ENCODE measurements at regions not wholly inside any gene's neighbourhood (a gene's known extent, or its start where the extent isn't known, plus 50 kb on each side); places are given as distances from the start of the nearest gene placed in this dataset.

DNA sequence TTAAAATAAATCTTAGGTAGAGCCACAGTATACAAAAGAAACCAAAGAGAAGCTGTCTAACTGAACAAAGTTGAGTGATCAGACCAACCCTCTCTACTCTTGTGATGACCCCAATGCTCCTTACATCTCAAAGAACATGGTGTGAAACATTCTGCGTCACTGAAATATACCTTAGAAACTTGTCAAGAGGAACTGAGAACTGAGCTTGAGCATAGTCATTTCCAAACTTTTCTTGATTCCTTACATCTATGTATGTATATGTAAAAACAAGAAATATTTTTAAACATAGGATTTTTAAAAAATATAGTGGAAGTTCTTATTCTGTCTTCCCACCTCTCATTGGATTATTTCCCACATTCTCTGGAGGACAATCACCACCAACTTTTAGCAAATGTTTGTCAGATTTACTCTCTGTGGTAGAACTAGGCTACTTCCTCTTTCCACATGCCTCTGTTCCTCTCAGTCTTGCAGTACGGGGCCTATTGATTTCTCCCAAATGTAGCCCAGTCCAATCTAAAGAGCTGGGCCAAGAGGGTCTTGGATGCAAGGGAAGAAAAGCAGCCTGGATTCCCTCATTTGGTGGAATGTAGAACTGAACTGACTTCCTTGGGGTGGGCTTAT lies 98.2 kb upstream of the HHIP start:
- H3K27ac ChIP-seq (ENCODE audit: extremely low read depth, low read depth, low read length): no peak overlapping the region
- no peak for ATAC-seq
- no peak overlapping the region for H3K9ac ChIP-seq (ENCODE audit: insufficient read depth in 1 of 2, low read depth in 2 of 2, low read length in 2 of 2)
- no peak for TF ChIP-seq CBX5 (IDR thresholded peaks at IDR 0.05; ENCODE audit: borderline replicate concordance, low read depth)
- TF ChIP-seq MED1 (CRISPR knock-in tag; IDR thresholded peaks at IDR 0.05; ENCODE audit: borderline replicate concordance): no peak
- no peak for TF ChIP-seq NR2C2 (CRISPR knock-in tag; IDR thresholded peaks at IDR 0.05)
- TF ChIP-seq NR2C2 (tag; IDR thresholded peaks at IDR 0.05): no peak
- no peak for TF ChIP-seq ERF (CRISPR knock-in tag; IDR thresholded peaks at IDR 0.05)
- H3K79me2 ChIP-seq (ENCODE audit: control insufficient read depth, insufficient read depth, low read length): no peaks in the 10 kb centered on the region
- no peaks in the 10 kb centered on the region; the same call in 1 of the 2 replicates for H4K20me1 ChIP-seq (replicated peaks; ENCODE audit: control insufficient read depth, insufficient read depth, low read length)
- CTCF ChIA-PET (ENCODE audit: low intra/inter-chr PET ratio): no interaction called here
- H3K36me3 ChIP-seq (ENCODE audit: control insufficient read depth, insufficient read depth, low read length): no peaks in the 10 kb centered on the region
- intact Hi-C loops (cut with micrococcal nuclease) (no loop called here), in situ Hi-C loops (cut with MboI) (no loop called here)
- H3K4me1 ChIP-seq (replicated peaks in 1 of 2; ENCODE audit: control insufficient read depth in 2 of 2, insufficient read depth in 2 of 2, low read length in 2 of 2): no peaks in the 10 kb centered on the region
- POLR2A ChIA-PET: no interaction called here
- BruUV-seq (replicated peaks): no TSS peak
- H3K4me2 ChIP-seq (ENCODE audit: insufficient read depth, low read length): no peak overlapping the region
- DNase-seq (ENCODE audit: extremely low read depth in 1 of 4, low spot score in 3 of 4): no peak
- FAIRE-seq: no peak
- H3K9me1 ChIP-seq (ENCODE audit: control insufficient read depth, insufficient read depth, low read length): no peaks in the 10 kb centered on the region
- no peaks in the 10 kb centered on the region for H3K27me3 ChIP-seq (ENCODE audit: control insufficient read depth in 2 of 2, insufficient read depth in 2 of 2, low read length in 2 of 2)
- H2AFZ ChIP-seq (ENCODE audit: low read depth, low read length): no peak overlapping the region
- no peaks in the 10 kb centered on the region for H3K9me3 ChIP-seq (replicated peaks; ENCODE audit: control insufficient read depth, insufficient read depth, low read depth, low read length)
- 3% methylated on average over 2 of the region's 2 CpGs for WGBS (ENCODE audit: insufficient coverage, low coverage, missing lambda C conversion rate)
- H3K4me3 ChIP-seq: no peak overlapping the region

DNA sequence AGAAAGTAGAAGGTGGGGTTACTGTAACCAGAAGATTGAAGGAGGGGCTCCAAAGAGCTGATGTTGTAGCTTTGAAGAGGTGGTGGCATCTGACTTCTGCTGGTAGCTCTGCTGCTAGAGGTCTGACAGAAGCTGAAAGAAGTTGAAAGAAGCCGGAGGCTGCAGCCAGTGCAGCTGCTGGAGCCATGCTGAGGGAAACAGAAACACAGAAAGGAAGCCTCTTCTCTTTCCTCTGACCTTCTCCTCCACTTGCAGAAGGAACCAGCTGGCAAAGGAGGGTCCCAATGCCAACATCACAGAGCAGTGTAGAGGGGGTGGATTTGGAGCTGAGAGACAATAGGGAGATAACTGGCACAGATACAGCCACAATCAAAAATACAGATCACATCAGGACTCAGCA lies 89.3 kb upstream of the HHIP start:
- BruUV-seq (replicated peaks): no TSS peak
- Histone ChIP-seq H2AFZ (ENCODE audit: low read depth, low read length) (no peak overlapping the region), H3K4me2 (ENCODE audit: insufficient read depth, low read length) (no peak overlapping the region), H3K27me3 (ENCODE audit: control insufficient read depth in 2 of 2, insufficient read depth in 2 of 2, low read length in 2 of 2) (no peaks in the 10 kb centered on the region), H3K27ac (ENCODE audit: extremely low read depth, low read depth, low read length) (no peak overlapping the region), H3K4me1 (replicated peaks in 1 of 2; ENCODE audit: control insufficient read depth in 2 of 2, insufficient read depth in 2 of 2, low read length in 2 of 2) (no peaks in the 10 kb centered on the region), H3K9me3 (replicated peaks; ENCODE audit: control insufficient read depth, insufficient read depth, low read depth, low read length) (no peaks in the 10 kb centered on the region), H4K20me1 (replicated peaks; ENCODE audit: control insufficient read depth, insufficient read depth, low read length) (no peaks in the 10 kb centered on the region), H3K9ac (ENCODE audit: insufficient read depth in 1 of 2, low read depth in 2 of 2, low read length in 2 of 2) (no peak overlapping the region), H3K9me1 (ENCODE audit: control insufficient read depth, insufficient read depth, low read length) (no peaks in the 10 kb centered on the region), H3K79me2 (ENCODE audit: control insufficient read depth, insufficient read depth, low read length) (no peaks in the 10 kb centered on the region), H3K4me3 (no peak overlapping the region), H3K36me3 (ENCODE audit: control insufficient read depth, insufficient read depth, low read length) (no peaks in the 10 kb centered on the region)
- CTCF ChIA-PET (ENCODE audit: low intra/inter-chr PET ratio): no interaction called here
- ATAC-seq (no peak), DNase-seq (ENCODE audit: extremely low read depth in 1 of 4, low spot score in 3 of 4) (no peak), FAIRE-seq (no peak)
- intact Hi-C loops (cut with micrococcal nuclease) (no loop called here), in situ Hi-C loops (cut with MboI) (no loop called here)
- WGBS (ENCODE audit: insufficient coverage, low coverage, missing lambda C conversion rate): 0% methylated on average over 1 of the region's 1 CpG
- POLR2A ChIA-PET: no interaction called here
- TF ChIP-seq XRCC4 (IDR thresholded peaks at IDR 0.05; ENCODE audit: extremely low read depth, insufficient read depth, insufficient read length): no peak
- TF ChIP-seq LEF1 (IDR thresholded peaks at IDR 0.05): no peak
- TF ChIP-seq HSF4 (CRISPR knock-in tag; IDR thresholded peaks at IDR 0.05; ENCODE audit: borderline replicate concordance): no peak
- TF ChIP-seq, protein P1, sequence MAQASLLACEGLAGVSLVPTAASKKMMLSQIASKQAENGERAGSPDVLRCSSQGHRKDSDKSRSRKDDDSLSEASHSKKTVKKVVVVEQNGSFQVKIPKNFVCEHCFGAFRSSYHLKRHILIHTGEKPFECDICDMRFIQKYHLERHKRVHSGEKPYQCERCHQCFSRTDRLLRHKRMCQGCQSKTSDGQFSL (CRISPR knock-in tag; IDR thresholded peaks at IDR 0.05): no peak
- TF ChIP-seq, protein P1 (tag; IDR thresholded peaks at IDR 0.05): no peak
- TF ChIP-seq SOX6 (IDR thresholded peaks at IDR 0.05): no peak
- TF ChIP-seq LCOR (CRISPR knock-in tag; IDR thresholded peaks at IDR 0.05): no peak
- TF ChIP-seq ZNF561 (CRISPR knock-in tag; conservative IDR thresholded peaks at IDR 0.05): no peak
- TF ChIP-seq, protein P2, sequence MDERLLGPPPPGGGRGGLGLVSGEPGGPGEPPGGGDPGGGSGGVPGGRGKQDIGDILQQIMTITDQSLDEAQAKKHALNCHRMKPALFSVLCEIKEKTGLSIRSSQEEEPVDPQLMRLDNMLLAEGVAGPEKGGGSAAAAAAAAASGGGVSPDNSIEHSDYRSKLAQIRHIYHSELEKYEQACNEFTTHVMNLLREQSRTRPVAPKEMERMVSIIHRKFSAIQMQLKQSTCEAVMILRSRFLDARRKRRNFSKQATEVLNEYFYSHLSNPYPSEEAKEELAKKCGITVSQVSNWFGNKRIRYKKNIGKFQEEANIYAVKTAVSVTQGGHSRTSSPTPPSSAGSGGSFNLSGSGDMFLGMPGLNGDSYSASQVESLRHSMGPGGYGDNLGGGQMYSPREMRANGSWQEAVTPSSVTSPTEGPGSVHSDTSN (CRISPR knock-in tag; IDR thresholded peaks at IDR 0.05; ENCODE audit: low read depth): no peak
- TF ChIP-seq, protein P2 (tag; conservative IDR thresholded peaks at IDR 0.05; ENCODE audit: low read depth): no peak
